MM.1S (cell line): ENCODE measurements at regions not wholly inside any gene's neighbourhood (a gene's known extent, or its start where the extent isn't known, plus 50 kb on each side); places are given as distances from the start of the nearest gene placed in this dataset.

Experiments
- DNase-seq: peaks from one replicate; pipeline ENCODE4 v3.0.0-alpha.2; 2015
- H2AFZ ChIP-seq: fragments of 300-600 bp; sonication (generic); 2 replicates; pipeline ENCODE4 v1.6.0; 2016; ENCODE audit warnings: antibody characterized with exemption, low read length
- H3F3A ChIP-seq: fragments of 300-600 bp; sonication (generic); 2 replicates; pipeline ENCODE4 v1.6.1; 2016; ENCODE audit warnings: mild to moderate bottlenecking, antibody characterized with exemption, low read length, moderate library complexity, mixed read lengths; ENCODE audit not compliant: insufficient read depth
- H3K27ac ChIP-seq: fragments of 300-600 bp; sonication (generic); 2 replicates; pipeline ENCODE4 v1.5.1; 2016; ENCODE audit warnings: mild to moderate bottlenecking, low read length
- H3K27me3 ChIP-seq: fragments of 300-600 bp; sonication (generic); replicated peaks from 2 replicates; pipeline ENCODE4 v1.6.0; 2016; ENCODE audit warnings: low read length; ENCODE audit not compliant: insufficient read depth
- H3K36me3 ChIP-seq: fragments of 300-600 bp; sonication (generic); replicated peaks from 2 replicates; pipeline ENCODE4 v1.6.1; 2016; ENCODE audit warnings: mild to moderate bottlenecking, low read length, mixed read lengths; ENCODE audit not compliant: insufficient read depth
- H3K4me1 ChIP-seq: fragments of 300-600 bp; sonication (generic); 2 replicates; pipeline ENCODE4 v1.6.1; 2016; ENCODE audit warnings: low read length, mixed read lengths
- H3K4me2 ChIP-seq: fragments of 300-600 bp; sonication (generic); 2 replicates; pipeline ENCODE4 v1.6.0; 2016; ENCODE audit warnings: low read depth, low read length
- H3K4me3 ChIP-seq: fragments of 300-600 bp; sonication (generic); 2 replicates; pipeline ENCODE4 v1.5.1; 2016; ENCODE audit warnings: low read length, mixed read lengths
- H3K79me2 ChIP-seq: fragments of 300-600 bp; sonication (generic); 2 replicates; pipeline ENCODE4 v1.6.1; 2016; ENCODE audit warnings: mixed run types, low read length, mixed read lengths
- H3K9ac ChIP-seq: fragments of 300-600 bp; sonication (generic); 2 replicates; pipeline ENCODE4 v1.6.1; 2016; ENCODE audit warnings: low read length, mixed read lengths
- H3K9me2 ChIP-seq: fragments of 300-600 bp; sonication (generic); replicated peaks from 2 replicates; pipeline ENCODE4 v1.6.1; 2016; ENCODE audit warnings: mild to moderate bottlenecking, low read length, mixed read lengths; ENCODE audit not compliant: insufficient read depth
- H3K9me3 ChIP-seq: fragments of 300-600 bp; sonication (generic); replicated peaks from 2 replicates; pipeline ENCODE4 v1.6.1; 2016; ENCODE audit warnings: mild to moderate bottlenecking, low read length, mixed read lengths; ENCODE audit not compliant: insufficient read depth
- H4K20me1 ChIP-seq: fragments of 300-600 bp; sonication (generic); 2 replicates; pipeline ENCODE4 v1.6.1; 2016; ENCODE audit warnings: mild to moderate bottlenecking, low read length, moderate library complexity, mixed read lengths; ENCODE audit not compliant: insufficient read depth
- EZH2 ChIP-seq: fragments of 300-600 bp; sonication (generic); optimal IDR thresholded peaks from 2 replicates; pipeline ENCODE3; 2017; ENCODE audit warnings: low read depth, mild to moderate bottlenecking, antibody characterized with exemption, low read length, mixed read lengths
- EZH2phosphoT487 ChIP-seq: fragments of 300-600 bp; sonication (generic); IDR thresholded peaks from 2 replicates; pipeline ENCODE4 v1.6.1; 2018; ENCODE audit warnings: antibody characterized with exemption, low read length
- TF ChIP-seq, protein P1 (sequence below): fragments of 300-600 bp; sonication (generic); IDR thresholded peaks from 2 replicates; pipeline ENCODE4 v1.5.1; 2016; ENCODE audit warnings: antibody characterized with exemption, low read length, mixed read lengths

GRCh38 chr9:7656636-7657035, 142.9 kb downstream of the DMAC1 start:
- no peak overlapping the region for H2AFZ ChIP-seq
- H3K9me3 ChIP-seq: no peaks in the 10 kb centered on the region
- H3K27ac ChIP-seq: no peak overlapping the region
- no peak overlapping the region for H3K4me2 ChIP-seq
- no peak overlapping the region for H3K4me3 ChIP-seq
- H3F3A ChIP-seq: no peaks in the 10 kb centered on the region
- no peaks in the 10 kb centered on the region for H4K20me1 ChIP-seq
- H3K4me1 ChIP-seq: no peaks in the 10 kb centered on the region
- TF ChIP-seq EZH2: no peak
- no peak for TF ChIP-seq EZH2phosphoT487
- TF ChIP-seq, protein P1, sequence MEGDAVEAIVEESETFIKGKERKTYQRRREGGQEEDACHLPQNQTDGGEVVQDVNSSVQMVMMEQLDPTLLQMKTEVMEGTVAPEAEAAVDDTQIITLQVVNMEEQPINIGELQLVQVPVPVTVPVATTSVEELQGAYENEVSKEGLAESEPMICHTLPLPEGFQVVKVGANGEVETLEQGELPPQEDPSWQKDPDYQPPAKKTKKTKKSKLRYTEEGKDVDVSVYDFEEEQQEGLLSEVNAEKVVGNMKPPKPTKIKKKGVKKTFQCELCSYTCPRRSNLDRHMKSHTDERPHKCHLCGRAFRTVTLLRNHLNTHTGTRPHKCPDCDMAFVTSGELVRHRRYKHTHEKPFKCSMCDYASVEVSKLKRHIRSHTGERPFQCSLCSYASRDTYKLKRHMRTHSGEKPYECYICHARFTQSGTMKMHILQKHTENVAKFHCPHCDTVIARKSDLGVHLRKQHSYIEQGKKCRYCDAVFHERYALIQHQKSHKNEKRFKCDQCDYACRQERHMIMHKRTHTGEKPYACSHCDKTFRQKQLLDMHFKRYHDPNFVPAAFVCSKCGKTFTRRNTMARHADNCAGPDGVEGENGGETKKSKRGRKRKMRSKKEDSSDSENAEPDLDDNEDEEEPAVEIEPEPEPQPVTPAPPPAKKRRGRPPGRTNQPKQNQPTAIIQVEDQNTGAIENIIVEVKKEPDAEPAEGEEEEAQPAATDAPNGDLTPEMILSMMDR: no peak
- no peaks in the 10 kb centered on the region for H3K36me3 ChIP-seq
- H3K9ac ChIP-seq: no peak overlapping the region
- no peaks in the 10 kb centered on the region for H3K27me3 ChIP-seq
- DNase-seq: no peak
- no peaks in the 10 kb centered on the region for H3K9me2 ChIP-seq
- no peaks in the 10 kb centered on the region for H3K79me2 ChIP-seq

GRCh38 chr9:7653262-7653661, 146.3 kb downstream of the DMAC1 start:
- H2AFZ ChIP-seq: no peak overlapping the region
- no peaks in the 10 kb centered on the region for H3K27me3 ChIP-seq
- TF ChIP-seq EZH2 (no peak), EZH2phosphoT487 (no peak)
- TF ChIP-seq, protein P1: no peak
- no peaks in the 10 kb centered on the region for H3K79me2 ChIP-seq
- no peaks in the 10 kb centered on the region for H3K9me2 ChIP-seq
- no peaks in the 10 kb centered on the region for H3K36me3 ChIP-seq
- no peak overlapping the region for H3K4me2 ChIP-seq
- no peaks in the 10 kb centered on the region for H3K9me3 ChIP-seq
- H3F3A ChIP-seq: no peaks in the 10 kb centered on the region
- H3K9ac ChIP-seq: no peak overlapping the region
- no peaks in the 10 kb centered on the region for H4K20me1 ChIP-seq
- H3K4me1 ChIP-seq: no peaks in the 10 kb centered on the region
- no peak overlapping the region for H3K27ac ChIP-seq
- no peak for DNase-seq
- no peak overlapping the region for H3K4me3 ChIP-seq

GRCh38 chr9:7640231-7640630, 159.3 kb downstream of the DMAC1 start:
- H4K20me1 ChIP-seq: no peaks in the 10 kb centered on the region

More at GRCh38 chr9:7640231-7640630, 159.3 kb downstream of the DMAC1 start:
- TF ChIP-seq, protein P1: no peak
- TF ChIP-seq EZH2phosphoT487: no peak
- no peak for TF ChIP-seq EZH2
- no peaks in the 10 kb centered on the region for H3K36me3 ChIP-seq
- H2AFZ ChIP-seq: no peak overlapping the region
- no peaks in the 10 kb centered on the region for H3F3A ChIP-seq
- H3K4me3 ChIP-seq: no peak overlapping the region
- H3K79me2 ChIP-seq: no peaks in the 10 kb centered on the region
- H3K9me3 ChIP-seq: no peaks in the 10 kb centered on the region
- H3K27ac ChIP-seq: no peak overlapping the region
- no peaks in the 10 kb centered on the region for H3K9me2 ChIP-seq
- H3K9ac ChIP-seq: no peak overlapping the region
- no peaks in the 10 kb centered on the region for H3K4me1 ChIP-seq
- no peaks in the 10 kb centered on the region for H3K27me3 ChIP-seq
- no peak for DNase-seq
- no peak overlapping the region for H3K4me2 ChIP-seq
